PC-9 (cell line): ENCODE measurements at regions not wholly inside any gene's neighbourhood (a gene's known extent, or its start where the extent isn't known, plus 50 kb on each side); places are given as distances from the start of the nearest gene placed in this dataset.

ENCODE experiments used
- BruUV-seq: library from RNA; stranded (reverse); fragments of 400-500 nt; replicated peaks from 2 replicates; lab custom pipeline; 2021; lab: Mats Ljungman, UMichigan
- CTCF ChIA-PET: fragments of 300-600 bp; sonication (Branson Sonifier 250); formaldehyde crosslinking; loops from one replicate; lab custom pipeline; 2022; ENCODE audit warnings: antibody characterized with exemption; lab: Charles Lee
- POLR2A ChIA-PET: fragments of 300-600 bp; sonication (Branson Sonifier 250); formaldehyde crosslinking; loops from one replicate; lab custom pipeline; 2022; ENCODE audit warnings: antibody characterized with exemption; ENCODE audit not compliant: unreplicated experiment; lab: Charles Lee
- DNase-seq, 2 experiments: peaks; one replicate each; pipeline versions ENCODE4 v3.0.0 to v3.0.0-alpha.2; 2015 to 2022; ENCODE audit warnings: mixed read lengths in 1 of 2
- H2AFZ ChIP-seq: fragments of 200-600 bp; sonication (generic); 2 replicates; pipeline ENCODE4 v1.8.1; 2017; ENCODE audit warnings: antibody characterized with exemption
- H3F3A ChIP-seq: fragments of 200-600 bp; sonication (generic); 2 replicates; pipeline ENCODE4 v1.8.1; 2017; ENCODE audit warnings: antibody characterized with exemption, mild to moderate bottlenecking, low read depth; ENCODE audit not compliant: insufficient read depth
- H3K27ac ChIP-seq: fragments of 200-600 bp; sonication (generic); 2 replicates; pipeline ENCODE4 v1.6.1; 2016; ENCODE audit warnings: mixed run types
- H3K27me3 ChIP-seq: fragments of 200-600 bp; sonication (generic); 2 replicates; pipeline ENCODE4 v1.6.1; 2016; ENCODE audit warnings: low read depth, mixed run types; ENCODE audit not compliant: insufficient read depth
- H3K36me3 ChIP-seq: fragments of 200-600 bp; sonication (generic); 2 replicates; pipeline ENCODE4 v1.6.1; 2016; ENCODE audit warnings: low read depth, mixed run types
- H3K4me1 ChIP-seq: fragments of 200-600 bp; sonication (generic); replicated peaks from 2 replicates; pipeline ENCODE4 v1.6.1; 2016; ENCODE audit warnings: mixed run types; ENCODE audit not compliant: insufficient read depth
- H3K4me2 ChIP-seq: fragments of 200-600 bp; sonication (generic); 2 replicates; pipeline ENCODE4 v1.6.1; 2017; ENCODE audit warnings: mixed run types
- H3K4me3 ChIP-seq: fragments of 200-600 bp; sonication (generic); 2 replicates; pipeline ENCODE4 v1.6.1; 2016; ENCODE audit warnings: mixed run types
- H3K79me2 ChIP-seq: fragments of 200-600 bp; sonication (generic); 2 replicates; pipeline ENCODE4 v1.6.1; 2017; ENCODE audit warnings: low read depth, mixed run types
- H3K9me2 ChIP-seq: fragments of 200-600 bp; sonication (generic); 2 replicates; pipeline ENCODE4 v1.8.1; 2017; ENCODE audit warnings: mild to moderate bottlenecking; ENCODE audit not compliant: insufficient read depth
- H3K9me3 ChIP-seq: fragments of 200-600 bp; sonication (generic); 2 replicates; pipeline ENCODE4 v1.8.1; 2016; ENCODE audit warnings: low read depth; ENCODE audit not compliant: insufficient read depth
- H4K20me1 ChIP-seq: fragments of 200-600 bp; sonication (generic); 2 replicates; pipeline ENCODE4 v1.8.1; 2017; ENCODE audit not compliant: insufficient read depth
- CTCF ChIP-seq: fragments of 200-600 bp; sonication (generic); conservative IDR thresholded peaks from 2 replicates; pipeline ENCODE4 v1.6.1; 2017; ENCODE audit warnings: mixed run types, antibody characterized with exemption, mild to moderate bottlenecking, moderate library complexity
- EZH2 ChIP-seq: fragments of 200-600 bp; sonication (generic); IDR thresholded peaks from 2 replicates; pipeline ENCODE4 v1.8.0; 2017; ENCODE audit warnings: antibody characterized with exemption, low read depth
- intact Hi-C: fragments of 100-400 bp; cut with micrococcal nuclease; formaldehyde crosslinking; loops from one replicate; pipeline ENCODE4 v1.10.0; 2022; ENCODE audit not compliant: unreplicated experiment

DNA sequence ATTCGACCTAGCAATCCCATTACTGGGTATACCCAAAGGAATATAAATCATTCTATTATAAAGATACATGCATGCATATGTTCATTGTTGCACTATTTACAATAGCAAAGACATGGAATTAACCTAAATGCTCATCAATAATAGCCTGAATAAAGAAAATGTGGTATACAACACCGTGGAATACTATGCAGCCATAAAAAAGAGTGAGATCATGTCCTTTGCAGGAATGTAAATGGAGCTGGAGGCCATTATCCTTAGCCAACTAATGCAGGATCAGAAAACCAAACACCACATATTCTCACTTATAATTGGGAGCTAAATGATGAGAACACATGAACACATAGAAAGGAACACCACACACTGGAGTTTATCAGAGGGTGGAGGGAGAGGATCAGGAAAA lies 69.5 kb upstream of the TNR start:
- no peak for TF ChIP-seq CTCF
- no peak for TF ChIP-seq EZH2
- H3K4me2 ChIP-seq: no peak overlapping the region
- H4K20me1 ChIP-seq: no peaks in the 10 kb centered on the region
- peaks cover 10% of the 10 kb centered on the region for H3K27me3 ChIP-seq
- CTCF ChIA-PET: no interaction called here
- H3K27ac ChIP-seq: no peak overlapping the region
- POLR2A ChIA-PET: no interaction called here
- H3K9me3 ChIP-seq: no peaks in the 10 kb centered on the region
- DNase-seq: no peak
- H3K36me3 ChIP-seq: no peaks in the 10 kb centered on the region
- no peaks in the 10 kb centered on the region for H3K79me2 ChIP-seq
- intact Hi-C loops: no loop called here
- no peaks in the 10 kb centered on the region for H3K4me1 ChIP-seq
- BruUV-seq: no TSS peak
- H3K9me2 ChIP-seq: no peaks in the 10 kb centered on the region
- no peak overlapping the region for H3K4me3 ChIP-seq
- H3F3A ChIP-seq: no peaks in the 10 kb centered on the region
- no peak overlapping the region for H2AFZ ChIP-seq

GRCh38 chr1:175810305-175810704 lies 66.9 kb upstream of the TNR start:
- Histone ChIP-seq H3F3A (no peaks in the 10 kb centered on the region), H4K20me1 (no peaks in the 10 kb centered on the region), H2AFZ (no peak overlapping the region), H3K79me2 (no peaks in the 10 kb centered on the region), H3K4me2 (no peak overlapping the region), H3K36me3 (no peaks in the 10 kb centered on the region), H3K9me2 (no peaks in the 10 kb centered on the region), H3K27ac (no peak overlapping the region), H3K4me3 (no peak overlapping the region), H3K9me3 (no peaks in the 10 kb centered on the region), H3K4me1 (no peaks in the 10 kb centered on the region), H3K27me3 (peaks cover 29% of the 10 kb centered on the region)
- BruUV-seq: no TSS peak
- CTCF ChIA-PET: no interaction called here
- POLR2A ChIA-PET: no interaction called here
- DNase-seq: no peak
- intact Hi-C loops: no loop called here
- TF ChIP-seq CTCF (no peak), EZH2 (no peak)

DNA sequence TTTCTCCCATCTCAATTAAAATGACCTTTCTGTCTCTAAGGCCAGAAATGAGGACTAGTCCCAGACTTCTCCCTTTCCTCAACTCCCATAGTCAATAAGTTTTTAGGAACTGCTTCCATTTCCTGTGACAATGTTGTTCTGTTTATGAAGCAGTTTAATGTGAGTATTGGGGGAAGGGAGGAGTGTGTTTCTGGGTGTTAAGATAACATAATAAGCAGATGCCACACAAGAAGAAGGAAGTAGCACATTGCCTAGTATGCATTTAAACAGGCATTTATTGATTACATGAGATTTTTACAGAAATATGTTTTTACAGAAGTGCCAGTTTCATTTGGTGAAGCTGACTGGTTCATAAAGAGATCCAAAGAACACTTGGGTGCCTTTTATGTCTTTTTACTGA lies 65.6 kb upstream of the TNR start:
- CTCF ChIA-PET: no interaction called here
- no peak overlapping the region for H3K4me2 ChIP-seq

More for the DNA sequence above, 65.6 kb upstream of the TNR start:
- no peaks in the 10 kb centered on the region for H3K9me3 ChIP-seq
- DNase-seq: no peak
- no peaks in the 10 kb centered on the region for H3F3A ChIP-seq
- H3K27me3 ChIP-seq: peaks cover 30% of the 10 kb centered on the region
- BruUV-seq: no TSS peak
- TF ChIP-seq CTCF: no peak
- no peak for TF ChIP-seq EZH2
- no peaks in the 10 kb centered on the region for H3K4me1 ChIP-seq
- no peaks in the 10 kb centered on the region for H3K9me2 ChIP-seq
- H3K79me2 ChIP-seq: no peaks in the 10 kb centered on the region
- H3K4me3 ChIP-seq: no peak overlapping the region
- intact Hi-C loops: no loop called here
- H4K20me1 ChIP-seq: no peaks in the 10 kb centered on the region
- no peak overlapping the region for H2AFZ ChIP-seq
- POLR2A ChIA-PET: interaction anchor here (0.6 kb wide), 1 partner anchor 305 kb away, joined by 3 read pairs; no protein-coding TSS in a partner anchor
- no peak overlapping the region for H3K27ac ChIP-seq
- H3K36me3 ChIP-seq: no peaks in the 10 kb centered on the region
